ENCODE measurements at regions not wholly inside any gene's neighbourhood (a gene's known extent, or its start where the extent isn't known, plus 50 kb on each side); places are given as distances from the start of the nearest gene placed in this dataset.

DNA sequence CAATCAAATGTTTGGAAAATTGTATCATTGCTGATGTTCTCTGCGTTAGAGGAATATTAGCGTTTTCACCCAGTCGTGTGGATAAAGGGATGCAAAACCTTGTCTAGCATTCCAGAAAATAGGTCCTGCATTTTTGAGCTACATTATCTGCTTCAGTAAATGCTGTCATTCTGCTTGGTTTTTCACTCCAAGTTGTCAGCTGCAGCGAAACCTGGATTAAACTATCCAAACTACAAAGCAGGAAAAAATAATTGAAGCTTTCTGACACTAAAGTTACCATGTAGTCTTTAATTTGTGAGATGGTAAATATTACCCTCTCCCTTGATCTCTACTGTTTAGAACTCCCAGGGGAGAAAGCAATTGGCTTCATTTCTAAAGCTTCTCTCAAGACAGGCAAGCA, 1795.5 kb upstream of the PRR20A start:
- Histone ChIP-seq H3K4ac (replicated peaks; ENCODE audit: insufficient read length, low read depth, low read length) (no peak overlapping the region), H3K36me3 (ENCODE audit: control insufficient read depth in 2 of 4, insufficient read depth in 4 of 4, low read length in 3 of 4) (no peaks in the 10 kb centered on the region), H4K8ac (ENCODE audit: extremely low read depth, insufficient read depth, low read length) (no peak overlapping the region), H2AK5ac (ENCODE audit: low read depth, low read length) (no peak overlapping the region), H3K9ac (replicated peaks in 1 of 4; ENCODE audit: extremely low read depth in 1 of 4, low read depth in 3 of 4, low read length in 3 of 4) (no peak overlapping the region), H2BK120ac (replicated peaks; ENCODE audit: low read depth, low read length) (no peak overlapping the region), H4K20me1 (replicated peaks in 1 of 2; ENCODE audit: control insufficient read depth in 1 of 2, insufficient read depth in 2 of 2, low read length in 2 of 2) (no peaks in the 10 kb centered on the region), H3K79me1 (ENCODE audit: low read depth, low read length) (no peaks in the 10 kb centered on the region), H3K23me2 (ENCODE audit: low read depth, low read length) (no peaks in the 10 kb centered on the region), H4K5ac (ENCODE audit: insufficient read length, low read depth, low read length) (no peak overlapping the region), H3K27ac (ENCODE audit: low read depth, low read length) (no peak overlapping the region), H3K4me2 (ENCODE audit: insufficient read depth in 1 of 2, low read depth in 2 of 2, low read length in 2 of 2) (no peak overlapping the region), H2BK15ac (ENCODE audit: low read length) (no peak overlapping the region), H3K56ac (replicated peaks; ENCODE audit: insufficient read length, low read depth, low read length) (no peak overlapping the region), H3K9me3 (ENCODE audit: insufficient read depth in 2 of 2, low read depth in 1 of 2, low read length in 1 of 2) (no peaks in the 10 kb centered on the region), H3K4me3 (ENCODE audit: extremely low read depth in 1 of 4, insufficient read depth in 2 of 4, low read depth in 3 of 4, low read length in 4 of 4) (no peak overlapping the region), H3K23ac (ENCODE audit: insufficient read length) (no peak overlapping the region), H3K14ac (ENCODE audit: insufficient read length) (no peak overlapping the region), H2BK12ac (ENCODE audit: low read depth, low read length) (no peak overlapping the region), H2BK20ac (ENCODE audit: low read length) (no peak overlapping the region), H3K27me3 (replicated peaks in 1 of 4; ENCODE audit: control insufficient read depth in 3 of 4, extremely low read depth in 1 of 4, insufficient read depth in 3 of 4, low read length in 3 of 4) (no peaks in the 10 kb centered on the region), H3K4me1 (replicated peaks in 1 of 4; ENCODE audit: control insufficient read depth in 3 of 4, insufficient read depth in 4 of 4, low read length in 3 of 4) (no peaks in the 10 kb centered on the region), H3K18ac (ENCODE audit: extremely low read depth, low read length) (no peak overlapping the region), H2BK5ac (ENCODE audit: low read depth, low read length) (no peak overlapping the region), H4K91ac (replicated peaks; ENCODE audit: insufficient read length, low read length) (no peak overlapping the region), H2AFZ (ENCODE audit: low read length) (no peak overlapping the region), H3K79me2 (ENCODE audit: control insufficient read depth in 1 of 2, insufficient read depth in 2 of 2, low read length in 2 of 2) (no peaks in the 10 kb centered on the region)
- 90% methylated on average over 4 of the region's 4 CpGs; no CpG with 5 or more reads in 1 of the 2 experiments for WGBS, 2 experiments (ENCODE audit: extremely low coverage in 1 of 2, insufficient coverage in 1 of 2, insufficient read length in 1 of 2, insufficient replicate concordance in 2 of 2, low coverage in 1 of 2, low lambda C conversion rate in 2 of 2, missing lambda C conversion rate in 1 of 2)
- TF ChIP-seq YY1 (IDR thresholded peaks at IDR 0.05; ENCODE audit: low read depth, low read length) (no peak), SAP30 (IDR thresholded peaks at IDR 0.05; ENCODE audit: insufficient read depth, insufficient replicate concordance, low read length) (no peak), SRF (IDR thresholded peaks at IDR 0.05; ENCODE audit: low read depth, low read length) (no peak), EP300 (IDR thresholded peaks at IDR 0.05; ENCODE audit: borderline replicate concordance in 1 of 2, low read depth in 2 of 2, low read length in 2 of 2) (no peak), SP2 (IDR thresholded peaks at IDR 0.05; ENCODE audit: low read length) (no peak), TAF1 (IDR thresholded peaks at IDR 0.05; ENCODE audit: low read depth, low read length) (no peak), KDM1A (IDR thresholded peaks at IDR 0.05; ENCODE audit: borderline replicate concordance, low read length) (no peak), ASH2L (IDR thresholded peaks at IDR 0.05; ENCODE audit: low read length) (no peak), POU5F1 (IDR thresholded peaks at IDR 0.05; ENCODE audit: low read depth, low read length) (no peak), SIN3A (conservative IDR thresholded peaks at IDR 0.05 in 1 of 2, IDR thresholded peaks at IDR 0.05 in 1 of 2; ENCODE audit: low read depth in 1 of 2, low read length in 2 of 2) (no peak), JUND (IDR thresholded peaks at IDR 0.05; ENCODE audit: low read length) (no peak), KDM4A (IDR thresholded peaks at IDR 0.05; ENCODE audit: low read depth, low read length, severe bottlenecking) (no peak)
- TF ChIP-seq, protein P1, sequence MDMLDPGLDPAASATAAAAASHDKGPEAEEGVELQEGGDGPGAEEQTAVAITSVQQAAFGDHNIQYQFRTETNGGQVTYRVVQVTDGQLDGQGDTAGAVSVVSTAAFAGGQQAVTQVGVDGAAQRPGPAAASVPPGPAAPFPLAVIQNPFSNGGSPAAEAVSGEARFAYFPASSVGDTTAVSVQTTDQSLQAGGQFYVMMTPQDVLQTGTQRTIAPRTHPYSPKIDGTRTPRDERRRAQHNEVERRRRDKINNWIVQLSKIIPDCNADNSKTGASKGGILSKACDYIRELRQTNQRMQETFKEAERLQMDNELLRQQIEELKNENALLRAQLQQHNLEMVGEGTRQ (IDR thresholded peaks at IDR 0.05; ENCODE audit: low read length): no peak
- TF ChIP-seq, protein P2, sequence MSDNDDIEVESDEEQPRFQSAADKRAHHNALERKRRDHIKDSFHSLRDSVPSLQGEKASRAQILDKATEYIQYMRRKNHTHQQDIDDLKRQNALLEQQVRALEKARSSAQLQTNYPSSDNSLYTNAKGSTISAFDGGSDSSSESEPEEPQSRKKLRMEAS (IDR thresholded peaks at IDR 0.05): no peak
- ChIA-PET CTCF (ENCODE audit: partially characterized antibody) (interaction anchor here (0.5 to 0.6 kb wide), 2 partner anchors 780 to 1157 kb away, joined by 3 read pairs; no protein-coding TSS in a partner anchor), POLR2A (ENCODE audit: partially characterized antibody) (no interaction called here)
- FAIRE-seq (no peak), DNase-seq (ENCODE audit: low read depth in 1 of 2, low spot score in 2 of 2) (no peak)

All from H1 (cell line).